OCI-LY7 (cell line): ENCODE measurements at regions not wholly inside any gene's neighbourhood (a gene's known extent, or its start where the extent isn't known, plus 50 kb on each side); places are given as distances from the start of the nearest gene placed in this dataset.

Source experiments
- BruUV-seq: library from RNA; stranded (reverse); fragments of 400-500 nt; replicated peaks from 2 replicates; lab custom pipeline; 2021; lab: Mats Ljungman, UMichigan
- CTCF ChIA-PET: fragments of 300-600 bp; sonication (Branson Sonifier 250); formaldehyde crosslinking; loops from one replicate; lab custom pipeline; 2022; ENCODE audit warnings: antibody characterized with exemption; ENCODE audit not compliant: unreplicated experiment; lab: Charles Lee
- POLR2A ChIA-PET: fragments of 300-600 bp; sonication (Branson Sonifier 250); formaldehyde crosslinking; loops from one replicate; lab custom pipeline; 2022; ENCODE audit warnings: antibody characterized with exemption; lab: Charles Lee
- DNase-seq: peaks from one replicate; pipeline ENCODE4 v3.0.0-alpha.2; 2015; ENCODE audit warnings: low spot score
- H2AFZ ChIP-seq: fragments of 200-600 bp; sonication (generic), shearing (Covaris generic); 2 replicates; pipeline ENCODE4 v1.6.1; 2014; ENCODE audit warnings: mild to moderate bottlenecking, antibody characterized with exemption, low read length, moderate library complexity
- H3K27ac ChIP-seq: fragments of 200-600 bp; sonication (generic); 2 replicates; pipeline ENCODE4 v1.5.1; 2014; ENCODE audit warnings: mixed run types, low read depth, mild to moderate bottlenecking, moderate library complexity, low read length, inconsistent platforms; ENCODE audit not compliant: poor library complexity, severe bottlenecking
- H3K36me3 ChIP-seq: fragments of 200-600 bp; sonication (generic); 2 replicates; pipeline ENCODE4 v1.6.1; 2014; ENCODE audit warnings: mild to moderate bottlenecking, antibody characterized with exemption, low read length, moderate library complexity, mixed read lengths; ENCODE audit not compliant: insufficient read depth
- H3K4me1 ChIP-seq: fragments of 200-600 bp; sonication (generic); 2 replicates; pipeline ENCODE4 v1.5.1; 2014; ENCODE audit warnings: mild to moderate bottlenecking, low read length; ENCODE audit not compliant: insufficient read depth, poor library complexity, severe bottlenecking
- H3K4me2 ChIP-seq: fragments of 200-600 bp; sonication (generic); 2 replicates; pipeline ENCODE4 v1.6.1; 2014; ENCODE audit warnings: mild to moderate bottlenecking, low read length
- H3K4me3 ChIP-seq: fragments of 200-600 bp; sonication (generic); 2 replicates; pipeline ENCODE4 v1.5.1; 2014; ENCODE audit warnings: mild to moderate bottlenecking, low read depth, low read length; ENCODE audit not compliant: poor library complexity, severe bottlenecking
- H3K79me2 ChIP-seq: fragments of 200-600 bp; sonication (generic); 2 replicates; pipeline ENCODE4 v1.6.1; 2016; ENCODE audit warnings: low read depth, mild to moderate bottlenecking, low read length, moderate library complexity, mixed read lengths; ENCODE audit not compliant: insufficient read depth
- H3K9me2 ChIP-seq: fragments of 200-600 bp; sonication (generic); 2 replicates; pipeline ENCODE4 v1.6.1; 2016; ENCODE audit warnings: mild to moderate bottlenecking, low read length, mixed read lengths; ENCODE audit not compliant: insufficient read depth
- H3K9me3 ChIP-seq: fragments of 200-600 bp; sonication (generic); 2 replicates; pipeline ENCODE4 v1.6.1; 2014; ENCODE audit warnings: mild to moderate bottlenecking, mixed run types, low read length, mixed read lengths
- H4K20me1 ChIP-seq: fragments of 200-600 bp; sonication (generic); 2 replicates; pipeline ENCODE4 v1.6.1; 2014; ENCODE audit warnings: mild to moderate bottlenecking, antibody characterized with exemption, low read length, moderate library complexity, mixed read lengths; ENCODE audit not compliant: insufficient read depth
- CTCF ChIP-seq: fragments of 200-600 bp; sonication (generic); conservative IDR thresholded peaks from 2 replicates; pipeline ENCODE4 v1.5.1; 2014; ENCODE audit warnings: mild to moderate bottlenecking, antibody characterized with exemption, low read length, moderate library complexity, mixed read lengths
- EZH2phosphoT487 ChIP-seq: fragments of 200-600 bp; sonication (generic); IDR thresholded peaks from 2 replicates; pipeline ENCODE4 v1.6.1; 2018; ENCODE audit warnings: low read depth, borderline replicate concordance, mild to moderate bottlenecking, mixed run types, antibody characterized with exemption, low read length, moderate library complexity, mixed read lengths
- intact Hi-C: fragments of 100-400 bp; cut with micrococcal nuclease; formaldehyde crosslinking; loops from one replicate; pipeline ENCODE4 v1.10.0; 2022; ENCODE audit not compliant: unreplicated experiment

- ChIA-PET POLR2A (no interaction called here), CTCF (no interaction called here)
- Histone ChIP-seq H3K4me1 (no peaks in the 10 kb centered on the region), H4K20me1 (no peaks in the 10 kb centered on the region), H3K9me3 (no peaks in the 10 kb centered on the region), H3K4me3 (no peak overlapping the region), H3K27ac (no peak overlapping the region), H2AFZ (no peak overlapping the region), H3K79me2 (no peaks in the 10 kb centered on the region), H3K36me3 (no peaks in the 10 kb centered on the region), H3K9me2 (no peaks in the 10 kb centered on the region), H3K4me2 (no peak overlapping the region)
- no peak for DNase-seq
- TF ChIP-seq EZH2phosphoT487 (no peak), CTCF (no peak)
- intact Hi-C loops, result no loop called here
- no TSS peak for BruUV-seq
Observed at GRCh38 chr12:81809113-81809777, 50.1 kb upstream of the PPFIA2 start.
